PC-3 (cell line): ENCODE measurements at regions not wholly inside any gene's neighbourhood (a gene's known extent, or its start where the extent isn't known, plus 50 kb on each side); places are given as distances from the start of the nearest gene placed in this dataset.

Experiments
- EZH2 ChIP-seq: fragments of 300-600 bp; sonication (generic); IDR thresholded peaks from one replicate; pipeline ENCODE4 v1.6.1; 2017; ENCODE audit warnings: antibody characterized with exemption, mild to moderate bottlenecking, low read length; ENCODE audit not compliant: unreplicated experiment
- TF ChIP-seq, protein P1 (sequence below): fragments of 300-600 bp; sonication (generic); conservative IDR thresholded peaks from 2 replicates; pipeline ENCODE4 v1.5.1; 2017; ENCODE audit warnings: antibody characterized with exemption, low read depth, mild to moderate bottlenecking, low read length

GRCh38 chr6:113623129-113623528 is 234.0 kb upstream of the MARCKS start:
- TF ChIP-seq EZH2 = no peak
- TF ChIP-seq, protein P1, sequence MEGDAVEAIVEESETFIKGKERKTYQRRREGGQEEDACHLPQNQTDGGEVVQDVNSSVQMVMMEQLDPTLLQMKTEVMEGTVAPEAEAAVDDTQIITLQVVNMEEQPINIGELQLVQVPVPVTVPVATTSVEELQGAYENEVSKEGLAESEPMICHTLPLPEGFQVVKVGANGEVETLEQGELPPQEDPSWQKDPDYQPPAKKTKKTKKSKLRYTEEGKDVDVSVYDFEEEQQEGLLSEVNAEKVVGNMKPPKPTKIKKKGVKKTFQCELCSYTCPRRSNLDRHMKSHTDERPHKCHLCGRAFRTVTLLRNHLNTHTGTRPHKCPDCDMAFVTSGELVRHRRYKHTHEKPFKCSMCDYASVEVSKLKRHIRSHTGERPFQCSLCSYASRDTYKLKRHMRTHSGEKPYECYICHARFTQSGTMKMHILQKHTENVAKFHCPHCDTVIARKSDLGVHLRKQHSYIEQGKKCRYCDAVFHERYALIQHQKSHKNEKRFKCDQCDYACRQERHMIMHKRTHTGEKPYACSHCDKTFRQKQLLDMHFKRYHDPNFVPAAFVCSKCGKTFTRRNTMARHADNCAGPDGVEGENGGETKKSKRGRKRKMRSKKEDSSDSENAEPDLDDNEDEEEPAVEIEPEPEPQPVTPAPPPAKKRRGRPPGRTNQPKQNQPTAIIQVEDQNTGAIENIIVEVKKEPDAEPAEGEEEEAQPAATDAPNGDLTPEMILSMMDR = no peak
